Activated CD8-positive, alpha-beta T cell treated with anti-CD3 and anti-CD28 coated beads for 36 hours (primary cell): ENCODE measurements at regions not wholly inside any gene's neighbourhood (a gene's known extent, or its start where the extent isn't known, plus 50 kb on each side); places are given as distances from the start of the nearest gene placed in this dataset.

Source experiments
- ATAC-seq: fragments of 200-7000 bp; cut with Tn5 transposase; one replicate; pipeline ENCODE4 v1.10.0; 2021; ENCODE audit warnings: mild to moderate bottlenecking, moderate library complexity
- CTCF ChIA-PET: fragments of 350-600 bp; sonication (Branson Sonifier 250); formaldehyde crosslinking; loops from one replicate; lab custom pipeline; 2021; ENCODE audit warnings: antibody characterized with exemption; lab: Charles Lee
- POLR2A ChIA-PET: fragments of 350-600 bp; sonication (Branson Sonifier 250); formaldehyde crosslinking; loops from one replicate; lab custom pipeline; 2021; ENCODE audit warnings: antibody characterized with exemption; lab: Charles Lee
- DNase-seq: peaks from one replicate; pipeline ENCODE4 v3.0.0-alpha.2; 2020
- H3K27ac Mint-ChIP-seq: one replicate; pipeline ENCODE4 v1.8.0; 2021; ENCODE audit warnings: mild to moderate bottlenecking, mixed read lengths
- H3K27me3 Mint-ChIP-seq: one replicate; pipeline ENCODE4 v1.8.0; 2021; ENCODE audit warnings: mixed read lengths
- H3K36me3 Mint-ChIP-seq: one replicate; pipeline ENCODE4 v1.8.0; 2021; ENCODE audit warnings: low read depth, mixed read lengths
- H3K4me1 Mint-ChIP-seq: one replicate; pipeline ENCODE4 v1.8.0; 2021; ENCODE audit warnings: low read depth, mixed read lengths
- H3K4me3 Mint-ChIP-seq: one replicate; pipeline ENCODE4 v1.8.0; 2021; ENCODE audit warnings: mild to moderate bottlenecking, moderate library complexity, mixed read lengths
- H3K9me3 Mint-ChIP-seq: one replicate; pipeline ENCODE4 v1.8.0; 2021; ENCODE audit warnings: mixed read lengths
- intact Hi-C: fragments of 100-400 bp; cut with micrococcal nuclease; formaldehyde crosslinking; loops from one replicate; pipeline ENCODE4 v1.10.0; 2022
- TF ChIP-seq, protein P1 (sequence below): fragments of 200-600 bp; IDR thresholded peaks from one replicate; pipeline ENCODE4 v1.8.0; 2022; ENCODE audit warnings: antibody characterized with exemption, mild to moderate bottlenecking

DNA sequence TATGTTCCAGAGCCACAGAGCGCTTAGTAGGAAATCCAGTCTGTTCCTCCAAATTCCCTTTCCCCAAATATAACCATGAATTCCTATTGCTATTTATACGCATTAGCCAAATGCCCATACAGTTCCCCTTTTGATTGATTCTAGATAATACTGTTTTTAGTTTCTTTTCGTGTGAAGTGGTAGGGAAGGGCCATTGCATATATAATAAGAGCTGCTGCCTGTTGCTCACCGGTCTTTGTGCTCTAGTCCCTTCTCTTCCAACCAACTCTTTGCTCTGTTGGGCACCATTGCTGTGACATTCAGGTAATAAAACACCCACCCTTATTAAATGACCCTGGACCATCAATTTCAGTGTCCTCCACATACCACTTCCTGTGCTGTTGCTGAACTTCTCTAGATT, 379.9 kb upstream of the KCNMB2 start:
- H3K9me3 Mint-ChIP-seq: no peaks in the 10 kb centered on the region
- intact Hi-C loops: no loop called here
- no peak overlapping the region for H3K27ac Mint-ChIP-seq
- peaks cover 3% of the 10 kb centered on the region for H3K4me1 Mint-ChIP-seq
- no peak for ATAC-seq
- CTCF ChIA-PET: no interaction called here
- POLR2A ChIA-PET: no interaction called here
- TF ChIP-seq, protein P1, sequence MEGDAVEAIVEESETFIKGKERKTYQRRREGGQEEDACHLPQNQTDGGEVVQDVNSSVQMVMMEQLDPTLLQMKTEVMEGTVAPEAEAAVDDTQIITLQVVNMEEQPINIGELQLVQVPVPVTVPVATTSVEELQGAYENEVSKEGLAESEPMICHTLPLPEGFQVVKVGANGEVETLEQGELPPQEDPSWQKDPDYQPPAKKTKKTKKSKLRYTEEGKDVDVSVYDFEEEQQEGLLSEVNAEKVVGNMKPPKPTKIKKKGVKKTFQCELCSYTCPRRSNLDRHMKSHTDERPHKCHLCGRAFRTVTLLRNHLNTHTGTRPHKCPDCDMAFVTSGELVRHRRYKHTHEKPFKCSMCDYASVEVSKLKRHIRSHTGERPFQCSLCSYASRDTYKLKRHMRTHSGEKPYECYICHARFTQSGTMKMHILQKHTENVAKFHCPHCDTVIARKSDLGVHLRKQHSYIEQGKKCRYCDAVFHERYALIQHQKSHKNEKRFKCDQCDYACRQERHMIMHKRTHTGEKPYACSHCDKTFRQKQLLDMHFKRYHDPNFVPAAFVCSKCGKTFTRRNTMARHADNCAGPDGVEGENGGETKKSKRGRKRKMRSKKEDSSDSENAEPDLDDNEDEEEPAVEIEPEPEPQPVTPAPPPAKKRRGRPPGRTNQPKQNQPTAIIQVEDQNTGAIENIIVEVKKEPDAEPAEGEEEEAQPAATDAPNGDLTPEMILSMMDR: no peak
- H3K27me3 Mint-ChIP-seq: peaks cover 2% of the 10 kb centered on the region
- H3K4me3 Mint-ChIP-seq: no peak overlapping the region
- H3K36me3 Mint-ChIP-seq: no peaks in the 10 kb centered on the region
- DNase-seq: no peak

DNA sequence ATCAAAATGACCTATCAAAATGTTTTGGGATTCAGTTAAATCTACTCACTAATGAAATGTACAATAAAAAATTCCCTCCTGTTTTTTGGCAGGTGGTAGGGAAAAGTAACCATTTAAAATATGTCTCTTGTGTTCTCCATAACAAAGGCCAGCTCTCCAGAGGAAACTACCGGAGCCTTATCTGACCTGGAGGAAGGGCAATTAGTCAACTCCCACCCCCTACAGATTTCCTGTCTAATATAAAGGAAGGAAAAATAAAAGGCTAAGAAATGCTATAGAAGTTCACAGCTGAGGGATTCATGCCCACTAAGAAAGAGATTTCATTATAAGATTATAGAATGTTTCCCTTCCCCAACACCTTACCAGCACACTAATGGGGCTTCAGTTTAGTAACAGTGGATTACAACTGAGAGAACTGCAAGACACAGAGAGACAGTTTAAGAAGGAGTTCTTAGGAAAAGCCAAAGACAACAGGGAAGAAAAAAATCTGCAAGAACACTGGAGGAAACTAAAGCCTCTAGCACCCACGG, 376.5 kb upstream of the KCNMB2 start:
- Mint-ChIP-seq H3K9me3 (no peaks in the 10 kb centered on the region), H3K27ac (no peak overlapping the region), H3K4me1 (peaks cover 3% of the 10 kb centered on the region), H3K27me3 (peaks cover 2% of the 10 kb centered on the region), H3K36me3 (no peaks in the 10 kb centered on the region), H3K4me3 (no peak overlapping the region)
- TF ChIP-seq, protein P1: no peak
- ChIA-PET POLR2A (interaction anchor here (0.7 kb wide), 1 partner anchor 570 kb away, joined by 3 read pairs; no protein-coding TSS in a partner anchor), CTCF (no interaction called here)
- intact Hi-C loops: no loop called here
- DNase-seq: no peak
- ATAC-seq: no peak

DNA sequence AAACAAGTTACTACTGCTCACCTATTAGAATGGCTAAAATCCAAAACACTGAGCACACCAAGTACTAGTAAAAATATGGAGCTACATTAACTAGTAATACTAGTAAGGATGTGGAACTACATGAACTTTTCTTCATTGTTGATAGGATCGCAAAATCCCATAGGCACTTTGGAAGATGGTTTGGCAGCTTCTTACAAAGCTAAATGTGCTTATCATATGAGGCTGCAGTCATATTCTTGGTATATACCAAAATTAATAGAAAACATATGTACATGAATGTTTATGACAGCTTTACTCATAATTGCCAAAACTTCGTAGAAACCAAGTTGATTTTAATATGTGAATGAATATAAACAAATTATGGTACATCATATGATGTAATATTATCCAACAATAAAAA, 366.8 kb upstream of the KCNMB2 start:
- no peaks in the 10 kb centered on the region for H3K36me3 Mint-ChIP-seq
- no peak overlapping the region for H3K27ac Mint-ChIP-seq
- H3K9me3 Mint-ChIP-seq: no peaks in the 10 kb centered on the region
- ATAC-seq (no peak), DNase-seq (no peak)
- intact Hi-C loops: no loop called here
- H3K4me3 Mint-ChIP-seq: no peak overlapping the region
- CTCF ChIA-PET: no interaction called here
- POLR2A ChIA-PET: interaction anchor here (0.6 kb wide), 1 partner anchor 120 kb away, joined by 4 read pairs; no protein-coding TSS in a partner anchor
- H3K27me3 Mint-ChIP-seq: no peaks in the 10 kb centered on the region
- H3K4me1 Mint-ChIP-seq: no peaks in the 10 kb centered on the region
- TF ChIP-seq, protein P1: no peak

DNA sequence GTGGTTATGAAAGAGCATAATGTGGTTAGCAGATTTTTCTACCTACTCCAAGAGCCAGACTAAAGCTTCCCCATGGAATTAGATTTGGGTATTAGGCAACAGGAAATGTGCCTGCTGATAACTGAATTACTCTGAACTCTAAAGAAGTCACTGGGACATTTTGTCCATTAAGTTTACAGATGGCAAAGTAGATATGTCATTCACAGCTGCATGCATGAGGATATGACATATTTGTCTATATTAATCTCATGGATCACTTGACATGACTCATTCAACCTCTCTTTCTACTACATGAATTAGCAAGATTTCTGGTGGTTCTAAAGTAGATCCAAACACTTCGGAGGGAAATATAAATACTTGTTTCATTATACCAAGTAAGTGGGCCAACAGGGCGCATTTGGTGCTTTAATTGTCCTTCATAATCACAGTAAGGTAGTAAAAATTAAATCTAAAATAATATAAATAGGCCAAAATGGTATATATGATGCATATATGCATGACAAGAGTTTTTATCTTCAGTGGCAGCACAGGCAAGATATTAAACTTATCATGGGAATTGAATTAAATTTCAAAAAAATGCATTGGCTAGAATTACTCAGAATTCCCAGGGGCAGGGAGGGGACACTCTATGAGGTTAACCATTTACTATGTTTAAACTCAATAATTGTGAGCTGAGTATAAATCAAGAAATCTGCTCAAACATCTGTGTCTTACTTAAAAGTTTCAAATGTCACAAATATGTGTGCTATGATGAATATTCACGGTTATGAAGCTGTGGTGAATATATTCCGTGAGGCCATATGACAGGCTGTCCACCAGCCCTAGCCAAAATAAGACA, 365.3 kb upstream of the KCNMB2 start:
- ChIA-PET CTCF (no interaction called here), POLR2A (no interaction called here)
- H3K27ac Mint-ChIP-seq: no peak overlapping the region

DNA sequence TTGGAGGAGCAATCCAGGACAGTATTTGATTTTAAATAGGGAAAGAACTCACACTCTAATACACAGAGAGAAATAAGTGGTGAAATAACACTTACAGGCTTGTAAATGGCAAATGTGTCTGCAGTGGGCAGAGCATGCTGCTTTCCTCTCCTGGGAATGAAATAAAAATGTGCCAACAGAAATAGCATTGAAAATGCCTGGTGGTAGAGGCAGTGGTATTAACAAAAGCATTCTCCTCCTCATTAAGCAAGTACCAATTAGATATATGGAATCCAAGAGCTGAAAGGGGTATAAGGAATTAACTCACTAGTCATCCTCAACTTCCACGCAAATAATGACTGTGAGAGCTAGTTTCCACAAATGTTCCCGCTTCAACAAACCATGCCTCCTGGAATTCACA, 364.1 kb upstream of the KCNMB2 start:
- H3K27me3 Mint-ChIP-seq: no peaks in the 10 kb centered on the region
- ChIA-PET CTCF (no interaction called here), POLR2A (no interaction called here)
- no peak overlapping the region for H3K27ac Mint-ChIP-seq
- TF ChIP-seq, protein P1: no peak
- no peaks in the 10 kb centered on the region for H3K9me3 Mint-ChIP-seq
- intact Hi-C loops: no loop called here
- no peak for DNase-seq
- no peaks in the 10 kb centered on the region for H3K4me1 Mint-ChIP-seq
- ATAC-seq: no peak
- no peak overlapping the region for H3K4me3 Mint-ChIP-seq
- no peaks in the 10 kb centered on the region for H3K36me3 Mint-ChIP-seq

More for the DNA sequence above, 365.3 kb upstream of the KCNMB2 start:
- Mint-ChIP-seq H3K27me3 (no peaks in the 10 kb centered on the region), H3K4me3 (no peak overlapping the region), H3K36me3 (no peaks in the 10 kb centered on the region), H3K9me3 (no peaks in the 10 kb centered on the region), H3K4me1 (no peaks in the 10 kb centered on the region)
- DNase-seq (no peak), ATAC-seq (no peak)
- TF ChIP-seq, protein P1: no peak
- intact Hi-C loops: no loop called here
